KOPT-K1 (cell line): ENCODE measurements at regions not wholly inside any gene's neighbourhood (a gene's known extent, or its start where the extent isn't known, plus 50 kb on each side); places are given as distances from the start of the nearest gene placed in this dataset.

ENCODE experiments used
- H3K27ac ChIP-seq: fragments of 200-600 bp; sonication (generic); 2 replicates; pipeline ENCODE4 v1.5.1; 2016; ENCODE audit warnings: antibody characterized with exemption, mild to moderate bottlenecking, low read depth, low read length; ENCODE audit not compliant: poor library complexity, severe bottlenecking
- H3K36me3 ChIP-seq: fragments of 200-600 bp; sonication (generic); 2 replicates; pipeline ENCODE4 v1.5.1; 2017; ENCODE audit warnings: antibody characterized with exemption, mild to moderate bottlenecking, low read length, moderate library complexity; ENCODE audit not compliant: insufficient read depth
- H3K9me3 ChIP-seq: fragments of 200-600 bp; sonication (generic); 2 replicates; pipeline ENCODE4 v1.5.1; 2017; ENCODE audit warnings: antibody characterized with exemption, low read length, mild to moderate bottlenecking; ENCODE audit not compliant: insufficient read depth, poor library complexity, severe bottlenecking

DNA sequence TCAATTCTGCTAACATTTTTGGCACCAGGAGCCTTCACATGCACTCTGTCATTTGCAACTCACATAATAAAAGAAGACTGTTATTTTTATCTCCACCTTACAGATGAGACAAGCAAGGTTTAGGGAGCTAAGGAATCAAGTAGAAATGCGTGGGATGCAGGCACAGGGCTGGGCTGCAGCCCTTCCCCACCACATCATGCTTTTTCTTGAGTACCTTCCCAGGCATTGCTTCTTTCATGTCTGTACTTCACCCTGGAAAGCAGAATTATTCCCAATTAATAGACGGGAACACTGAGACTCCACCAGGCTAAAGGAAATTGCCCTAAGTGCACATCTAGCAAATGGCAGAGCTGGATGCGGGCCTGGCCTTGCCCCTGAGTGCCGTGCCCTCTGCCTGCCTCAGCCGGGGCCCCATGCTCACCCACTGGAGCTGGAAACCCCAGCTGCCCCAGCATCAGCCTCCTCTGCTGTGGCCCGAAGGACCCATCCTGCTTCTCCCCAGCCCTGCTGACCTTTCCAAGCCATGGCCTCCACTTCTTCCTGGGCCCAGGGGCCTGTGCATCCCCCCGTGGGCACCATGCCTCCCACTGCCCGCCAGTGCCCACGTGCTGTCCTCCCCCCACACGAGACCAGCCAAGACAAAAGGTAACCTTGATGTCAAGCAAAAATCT, 257.5 kb downstream of the TOMM20 start:
- H3K27ac ChIP-seq = no peak overlapping the region
- no peaks in the 10 kb centered on the region for H3K9me3 ChIP-seq

DNA sequence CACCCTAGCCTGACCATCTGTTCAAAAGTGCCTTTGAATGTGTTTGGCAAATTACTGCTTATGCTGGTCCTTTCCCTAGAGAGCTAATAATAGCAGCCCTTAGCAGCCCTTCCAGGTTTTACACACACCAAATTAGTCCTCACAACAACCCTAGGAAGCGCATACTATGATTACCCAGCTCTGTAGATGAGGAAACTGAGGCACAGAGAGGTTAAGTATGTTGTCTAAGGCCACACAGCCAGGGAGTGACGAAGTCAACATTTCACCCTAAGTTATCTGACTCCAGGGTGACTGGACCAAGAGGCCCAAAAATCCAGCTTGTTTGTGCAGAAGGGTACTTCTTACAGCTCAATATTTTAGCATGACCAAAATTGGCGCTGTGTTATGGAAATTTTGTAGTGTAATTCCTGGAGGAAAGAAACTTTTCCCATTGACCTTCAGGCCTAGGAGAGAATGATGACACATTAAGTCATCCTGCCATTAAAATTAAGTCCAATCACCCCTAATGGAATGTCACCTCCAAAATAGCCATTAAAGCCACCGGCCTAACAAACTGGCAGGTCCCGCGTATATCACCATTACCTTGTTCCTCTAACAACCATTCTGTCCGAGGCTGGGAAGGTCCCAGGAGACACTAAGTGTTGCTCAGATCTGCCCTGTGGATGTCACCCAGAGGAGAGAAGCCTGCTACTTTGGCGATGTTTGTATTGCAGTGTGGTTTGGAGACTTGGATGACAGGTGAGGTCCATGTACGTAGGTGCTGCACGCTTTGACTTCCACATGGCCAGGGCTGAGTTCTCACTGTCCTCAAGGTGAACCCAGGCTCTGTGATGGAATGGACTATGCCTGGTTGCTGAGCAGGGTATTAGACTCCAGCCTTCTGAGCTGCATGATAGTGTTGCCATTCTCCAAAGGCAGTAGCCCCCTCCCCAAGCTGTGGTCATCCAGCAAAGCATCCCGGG, 258.3 kb downstream of the TOMM20 start:
- Histone ChIP-seq H3K27ac (no peak overlapping the region), H3K9me3 (no peaks in the 10 kb centered on the region)

More for the DNA sequence above, 257.5 kb downstream of the TOMM20 start:
- H3K36me3 ChIP-seq = no peaks in the 10 kb centered on the region

GRCh38 chr1:234869182-234870019, 259.2 kb downstream of the TOMM20 start:
- no peaks in the 10 kb centered on the region for H3K9me3 ChIP-seq
- H3K36me3 ChIP-seq = no peaks in the 10 kb centered on the region
- H3K27ac ChIP-seq = no peak overlapping the region

More for the DNA sequence above, 258.3 kb downstream of the TOMM20 start:
- H3K36me3 ChIP-seq = no peaks in the 10 kb centered on the region

DNA sequence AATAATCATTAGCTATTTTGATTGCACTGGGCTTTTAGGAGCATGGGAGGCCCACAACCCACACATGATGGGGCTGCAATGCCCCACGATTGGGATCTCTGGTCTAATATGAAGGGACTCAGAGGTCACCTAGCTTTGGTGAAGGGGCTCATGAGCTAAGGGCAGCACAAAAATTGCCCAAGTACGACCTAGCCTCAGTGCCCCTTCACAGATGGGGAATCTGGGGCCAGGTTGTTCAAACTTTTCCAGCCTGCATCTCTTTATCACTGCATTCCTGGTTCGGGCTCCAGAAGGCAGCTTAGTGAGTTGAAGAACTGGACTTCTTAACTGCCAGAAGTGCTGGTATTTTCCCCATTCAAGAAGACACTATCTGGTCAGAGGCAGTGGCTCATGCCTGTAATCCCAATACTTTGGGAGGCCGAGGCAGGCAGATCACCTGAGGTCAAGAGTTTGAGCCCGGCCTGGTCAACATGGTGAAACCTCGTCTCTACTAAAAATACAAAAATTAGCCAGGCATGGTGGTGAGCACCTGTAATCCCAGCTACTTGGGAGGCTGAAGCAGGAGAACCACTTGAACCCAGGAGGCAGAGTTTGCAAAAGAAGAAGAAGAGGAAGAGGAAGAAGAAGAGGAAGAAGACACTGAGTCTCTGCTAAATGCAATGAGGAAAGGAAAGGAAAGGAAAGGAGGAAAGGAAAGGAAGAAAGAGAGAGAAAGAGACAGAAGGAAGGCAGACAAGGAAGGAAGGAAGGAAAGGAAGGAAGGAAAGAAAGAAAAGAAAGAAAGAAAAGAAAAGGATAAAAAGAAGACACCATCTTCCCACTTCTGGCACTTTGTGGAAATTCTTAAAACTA, 258.5 kb upstream of the IRF2BP2 start:
- Histone ChIP-seq H3K9me3 (no peaks in the 10 kb centered on the region), H3K27ac (no peak overlapping the region), H3K36me3 (no peaks in the 10 kb centered on the region)

DNA sequence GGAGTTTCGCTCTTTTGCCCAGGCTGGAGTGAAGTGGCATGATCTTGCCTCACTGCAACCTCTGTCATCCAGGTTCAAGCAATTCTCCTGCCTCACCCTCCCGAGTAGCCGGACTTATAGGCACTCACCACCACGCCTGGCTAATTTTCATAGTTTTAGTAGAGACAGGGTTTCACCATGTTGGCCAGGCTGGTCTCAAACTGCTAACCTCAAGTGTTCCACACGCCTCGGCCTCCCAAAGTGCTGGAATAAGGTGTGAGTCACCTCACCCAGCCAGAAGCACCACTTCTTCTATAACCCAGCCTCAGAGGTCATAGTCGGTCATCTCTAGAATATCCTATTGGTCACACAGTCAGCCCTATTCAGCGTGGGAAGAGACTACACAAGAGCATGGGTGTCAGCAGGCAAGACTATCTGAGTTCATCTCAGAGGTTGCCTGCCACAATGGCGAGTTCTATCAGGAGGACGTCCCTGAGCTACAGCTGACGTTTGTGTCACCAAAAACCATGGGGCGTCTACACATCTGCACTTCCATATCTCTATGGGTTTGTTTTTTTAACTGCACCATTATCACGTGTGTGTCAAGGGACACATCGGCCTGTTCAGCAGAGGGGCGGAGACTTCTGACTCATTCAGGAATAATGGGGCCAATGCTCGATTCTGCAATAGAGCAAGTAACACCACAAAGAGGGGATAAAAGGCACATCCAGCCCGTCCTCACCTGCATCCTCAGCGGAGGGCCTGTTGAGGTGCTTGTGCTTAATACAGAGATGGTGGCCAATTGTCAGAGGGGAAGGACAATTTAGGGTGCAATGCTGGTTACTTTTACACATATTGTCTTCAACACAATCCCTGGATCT, 256.3 kb upstream of the IRF2BP2 start:
- H3K27ac ChIP-seq = no peak overlapping the region
- H3K36me3 ChIP-seq = no peaks in the 10 kb centered on the region
- H3K9me3 ChIP-seq = no peaks in the 10 kb centered on the region

- no peaks in the 10 kb centered on the region for H3K9me3 ChIP-seq
- H3K27ac ChIP-seq = no peak overlapping the region
- no peaks in the 10 kb centered on the region for H3K36me3 ChIP-seq
These were observed 255.4 kb upstream of the IRF2BP2 start for GRCh38 chr1:234865171-234866006.

- Histone ChIP-seq H3K36me3 (no peaks in the 10 kb centered on the region), H3K27ac (no peak overlapping the region), H3K9me3 (no peaks in the 10 kb centered on the region)
These were observed 254.1 kb upstream of the IRF2BP2 start for GRCh38 chr1:234864116-234864515.

DNA sequence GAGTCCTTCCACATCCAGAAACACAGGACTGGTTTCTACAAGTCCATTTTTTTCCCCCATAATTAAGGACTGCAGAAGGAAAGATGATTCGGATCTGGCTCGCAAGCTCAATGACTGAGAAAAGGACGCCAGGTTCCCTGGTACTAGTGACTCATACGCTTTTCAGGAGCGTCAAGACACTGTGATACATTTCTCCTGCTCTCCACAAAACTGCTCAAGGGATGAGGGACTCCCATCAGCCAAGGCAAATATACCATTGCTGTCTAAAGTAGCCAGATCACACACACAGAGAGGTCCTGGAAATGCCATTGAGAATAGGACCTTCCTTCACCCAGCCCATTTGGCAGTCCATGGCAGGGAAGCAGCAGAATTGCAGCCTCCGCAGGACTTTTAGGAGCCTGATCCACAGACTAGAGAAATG, 253.6 kb upstream of the IRF2BP2 start:
- no peak overlapping the region for H3K27ac ChIP-seq
- no peaks in the 10 kb centered on the region for H3K9me3 ChIP-seq
- no peaks in the 10 kb centered on the region for H3K36me3 ChIP-seq

DNA sequence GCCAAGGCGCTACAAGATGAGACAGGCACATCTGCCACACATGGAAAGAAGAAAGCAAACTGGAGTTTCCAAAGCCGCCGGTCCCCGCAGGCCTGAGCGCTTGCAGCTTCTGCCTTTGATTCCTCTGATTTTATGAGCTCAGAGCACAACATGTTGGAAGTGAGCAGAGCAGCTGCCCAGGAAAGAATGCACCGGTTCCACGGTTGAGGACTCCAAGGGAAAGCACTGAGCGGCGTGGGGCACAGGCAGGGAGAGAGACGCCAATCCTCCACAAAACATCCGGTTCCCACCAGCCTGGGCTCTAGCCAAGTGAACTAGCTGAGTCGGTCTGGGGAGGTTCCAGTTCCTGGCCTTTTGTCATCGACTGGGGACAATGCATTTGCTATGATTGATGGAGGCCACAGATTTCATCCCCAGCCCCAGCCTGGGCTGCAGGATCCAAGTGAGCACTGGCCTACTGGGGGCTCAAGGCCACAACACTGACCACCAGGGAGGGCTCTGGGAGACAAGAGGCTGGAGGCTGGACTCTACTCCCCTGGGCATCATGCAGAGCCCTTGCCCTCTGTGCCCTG, 253.1 kb upstream of the IRF2BP2 start:
- H3K27ac ChIP-seq = no peak overlapping the region
- H3K9me3 ChIP-seq = no peaks in the 10 kb centered on the region

DNA sequence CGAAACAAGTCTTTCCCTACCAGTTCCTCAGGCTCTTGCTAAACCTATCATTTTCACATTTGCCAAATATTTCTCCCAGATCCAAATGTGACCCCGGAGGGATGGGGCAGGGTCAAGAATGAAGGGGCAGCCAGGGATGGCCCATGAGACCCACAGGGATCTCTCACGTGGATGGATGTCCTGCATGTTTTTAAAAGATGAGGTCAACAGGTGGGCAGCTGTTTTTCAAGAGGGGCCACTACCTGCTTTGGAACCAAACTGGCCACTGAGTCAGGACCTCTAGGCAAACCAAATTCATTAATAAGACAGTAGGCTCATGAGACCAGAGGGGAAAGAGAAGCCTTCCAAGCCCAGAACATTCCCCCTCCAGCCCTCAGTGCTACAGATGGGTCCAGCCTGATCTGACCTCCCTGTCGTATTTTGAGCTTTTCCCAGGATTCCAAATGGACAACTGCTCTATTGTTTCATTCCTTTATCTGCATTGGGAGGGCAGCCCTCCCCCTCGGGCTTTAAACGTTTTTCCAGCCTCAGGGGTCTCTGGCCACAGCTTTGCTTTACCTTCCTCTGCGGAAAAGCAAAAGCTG, 252.5 kb upstream of the IRF2BP2 start:
- Histone ChIP-seq H3K27ac (no peak overlapping the region), H3K9me3 (no peaks in the 10 kb centered on the region), H3K36me3 (no peaks in the 10 kb centered on the region)

More for the DNA sequence above, 253.1 kb upstream of the IRF2BP2 start:
- H3K36me3 ChIP-seq = no peaks in the 10 kb centered on the region

- Histone ChIP-seq H3K9me3 (no peaks in the 10 kb centered on the region), H3K27ac (no peak overlapping the region), H3K36me3 (no peaks in the 10 kb centered on the region)
These were observed 251.8 kb upstream of the IRF2BP2 start for GRCh38 chr1:234861761-234862160.

DNA sequence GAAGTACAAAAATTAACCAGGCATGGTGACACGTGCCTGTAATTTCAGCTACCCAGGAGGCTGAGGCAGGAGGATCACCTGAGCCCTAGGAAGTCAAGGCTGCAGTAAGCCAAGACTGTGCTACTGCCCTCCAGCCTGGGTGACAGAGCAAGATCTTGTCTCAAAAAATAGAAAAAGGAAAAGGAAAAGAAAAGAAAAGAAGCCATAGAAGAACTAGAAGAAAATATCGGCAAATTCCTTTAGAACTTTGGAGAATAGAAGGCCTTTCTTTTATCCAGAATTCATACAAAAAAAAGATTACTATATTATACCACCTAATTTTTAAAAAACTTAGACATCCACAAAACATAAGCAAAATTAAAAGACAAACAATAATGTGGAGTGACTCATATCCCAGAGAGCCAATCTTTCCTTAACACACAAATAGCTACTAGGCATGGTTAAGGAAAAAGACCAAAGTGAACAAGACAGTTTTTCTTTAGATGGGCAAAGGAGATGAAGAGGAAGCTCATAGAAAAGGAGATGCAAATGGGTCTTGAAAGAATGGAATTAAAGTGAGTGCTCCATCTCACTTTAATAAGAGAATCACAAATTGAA, 251.1 kb upstream of the IRF2BP2 start:
- Histone ChIP-seq H3K9me3 (no peaks in the 10 kb centered on the region), H3K27ac (no peak overlapping the region), H3K36me3 (no peaks in the 10 kb centered on the region)
